Naive B cell (primary cell): ENCODE measurements at regions not wholly inside any gene's neighbourhood (a gene's known extent, or its start where the extent isn't known, plus 50 kb on each side); places are given as distances from the start of the nearest gene placed in this dataset.
"Not testable (repeated sequence)": the region's sequence is repeated elsewhere in the genome, so short reads cannot be mapped to it uniquely, and the experiment has no call there.

Experiments used
- ATAC-seq, 2 donors: fragments of 150-1000 bp; cut with Tn5 transposase; 2 replicates each; pipeline ENCODE4 v1.10.0; 2021; ENCODE audit warnings: low read depth in 2 of 2, mild to moderate bottlenecking in 2 of 2, moderate library complexity in 2 of 2
- DNase-seq: peaks from one replicate; pipeline ENCODE4 v3.0.0; 2022
- H3K27ac Mint-ChIP-seq, 6 donors: one replicate each; pipeline ENCODE4 v1.8.0; 2020 to 2022; ENCODE audit warnings: mild to moderate bottlenecking in 6 of 6, mixed read lengths in 6 of 6, moderate library complexity in 5 of 6, inconsistent platforms in 2 of 6
- H3K27me3 Mint-ChIP-seq, 3 donors: one replicate each; pipeline ENCODE4 v1.8.0; 2021 to 2022; ENCODE audit warnings: mixed read lengths in 3 of 3, mild to moderate bottlenecking in 1 of 3
- H3K36me3 Mint-ChIP-seq, 2 donors: one replicate each; pipeline ENCODE4 v1.8.0; 2020 to 2022; ENCODE audit warnings: mixed read lengths in 2 of 2, inconsistent platforms in 1 of 2, mild to moderate bottlenecking in 1 of 2
- H3K4me1 Mint-ChIP-seq, 3 donors: one replicate each; pipeline ENCODE4 v1.8.0; 2020 to 2022; ENCODE audit warnings: mixed read lengths in 3 of 3, inconsistent platforms in 1 of 3, mild to moderate bottlenecking in 1 of 3, moderate library complexity in 1 of 3
- H3K4me3 Mint-ChIP-seq, 8 donors: one replicate each; pipeline ENCODE4 v1.8.0; 2020 to 2022; ENCODE audit warnings: mild to moderate bottlenecking in 8 of 8, mixed read lengths in 8 of 8, moderate library complexity in 8 of 8, inconsistent platforms in 2 of 8
- H3K9me3 Mint-ChIP-seq, 7 donors: one replicate each; pipeline ENCODE4 v1.8.0; 2020 to 2022; ENCODE audit warnings: mixed read lengths in 7 of 7, mild to moderate bottlenecking in 5 of 7, inconsistent platforms in 2 of 7, moderate library complexity in 1 of 7

DNA sequence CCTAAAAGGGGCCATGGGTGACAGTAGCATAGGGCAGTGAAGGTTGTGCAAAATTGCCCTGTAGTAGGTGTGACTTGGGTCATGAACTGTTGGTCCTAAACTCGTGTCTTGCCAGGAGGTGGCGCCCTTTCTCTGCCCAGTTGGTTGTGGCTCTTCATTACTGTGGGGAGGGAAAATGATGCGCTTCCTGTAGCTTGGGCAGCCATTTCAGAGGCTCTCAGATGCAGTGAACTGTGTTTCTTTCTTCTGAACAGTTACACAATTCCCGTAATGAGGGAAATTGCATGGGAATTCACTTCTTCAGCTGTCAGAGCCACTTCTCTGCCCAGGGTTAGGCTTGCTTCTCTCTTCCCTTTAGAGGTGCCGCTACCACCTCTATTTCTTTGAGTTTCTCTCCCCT is 148.1 kb upstream of the NRXN3 start:
- no peak for DNase-seq
- peaks cover 0 to 4% (median 0%) of the 10 kb centered on the region in 7 donors for H3K9me3 Mint-ChIP-seq
- H3K27ac Mint-ChIP-seq: no peak overlapping the region
- no peaks in the 10 kb centered on the region for H3K4me1 Mint-ChIP-seq
- H3K36me3 Mint-ChIP-seq: peaks cover 0 to 5% of the 10 kb centered on the region in 2 donors
- peaks cover 6 to 18% (median 11%) of the 10 kb centered on the region in 3 donors for H3K27me3 Mint-ChIP-seq
- ATAC-seq: no peak
- H3K4me3 Mint-ChIP-seq: no peak overlapping the region

DNA sequence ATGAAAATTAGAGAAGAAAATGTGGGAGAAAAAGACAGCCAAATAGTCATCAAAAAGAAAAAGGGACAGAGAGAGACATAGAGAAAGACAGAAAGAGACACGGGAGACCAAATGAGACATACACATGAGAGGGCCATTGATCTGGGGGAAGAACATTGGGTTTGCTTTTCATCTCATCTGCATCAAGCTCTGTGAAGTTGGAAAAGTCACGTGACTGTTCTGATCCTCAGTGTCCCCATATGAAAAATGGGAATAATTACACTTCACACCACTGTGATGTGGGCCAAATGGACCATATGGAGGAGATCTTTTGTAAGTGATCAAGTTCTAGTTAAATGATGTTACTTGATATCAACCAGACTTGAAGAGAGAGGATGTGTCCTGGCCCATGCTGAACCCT is 147.1 kb upstream of the NRXN3 start:
- peak overlapping the region in 1 of 6 donors; percentile 49 for H3K27ac Mint-ChIP-seq
- H3K4me3 Mint-ChIP-seq: no peak overlapping the region
- no peaks in the 10 kb centered on the region for H3K4me1 Mint-ChIP-seq
- peaks cover 6 to 12% (median 11%) of the 10 kb centered on the region in 3 donors for H3K27me3 Mint-ChIP-seq
- ATAC-seq (no peak), DNase-seq (no peak)
- peaks cover 0 to 5% of the 10 kb centered on the region in 2 donors for H3K36me3 Mint-ChIP-seq
- H3K9me3 Mint-ChIP-seq: peaks cover 0 to 4% (median 0%) of the 10 kb centered on the region in 7 donors

DNA sequence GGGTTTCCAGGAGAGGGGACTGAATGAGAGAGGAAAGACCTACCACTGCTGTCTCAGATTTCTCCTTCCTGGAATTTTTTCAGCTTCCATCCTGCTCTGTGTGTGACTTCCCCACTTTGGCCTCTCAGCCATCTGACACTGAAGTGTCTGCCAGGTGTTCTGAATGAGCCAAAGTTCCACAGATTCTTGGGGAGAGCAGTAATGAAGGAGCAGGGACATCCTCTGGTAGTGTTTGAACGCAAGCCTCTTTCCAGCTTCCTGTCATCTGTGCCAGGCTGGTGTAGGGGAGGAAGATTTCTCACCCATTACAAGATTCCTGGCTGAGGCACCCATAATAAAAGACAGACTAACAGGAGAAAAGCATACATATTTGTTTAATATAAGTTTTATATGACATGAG is 141.7 kb upstream of the NRXN3 start:
- DNase-seq: no peak
- no peak for ATAC-seq
- peaks cover 13 to 38% (median 37%) of the 10 kb centered on the region in 3 donors for H3K27me3 Mint-ChIP-seq
- no peaks in the 10 kb centered on the region for H3K4me1 Mint-ChIP-seq
- H3K36me3 Mint-ChIP-seq: peaks cover 0 to 4% of the 10 kb centered on the region in 2 donors
- H3K4me3 Mint-ChIP-seq: no peak overlapping the region
- peak overlapping the region in 1 of 6 donors; percentile 35 for H3K27ac Mint-ChIP-seq
- peaks cover 0 to 3% (median 0%) of the 10 kb centered on the region in 7 donors for H3K9me3 Mint-ChIP-seq

DNA sequence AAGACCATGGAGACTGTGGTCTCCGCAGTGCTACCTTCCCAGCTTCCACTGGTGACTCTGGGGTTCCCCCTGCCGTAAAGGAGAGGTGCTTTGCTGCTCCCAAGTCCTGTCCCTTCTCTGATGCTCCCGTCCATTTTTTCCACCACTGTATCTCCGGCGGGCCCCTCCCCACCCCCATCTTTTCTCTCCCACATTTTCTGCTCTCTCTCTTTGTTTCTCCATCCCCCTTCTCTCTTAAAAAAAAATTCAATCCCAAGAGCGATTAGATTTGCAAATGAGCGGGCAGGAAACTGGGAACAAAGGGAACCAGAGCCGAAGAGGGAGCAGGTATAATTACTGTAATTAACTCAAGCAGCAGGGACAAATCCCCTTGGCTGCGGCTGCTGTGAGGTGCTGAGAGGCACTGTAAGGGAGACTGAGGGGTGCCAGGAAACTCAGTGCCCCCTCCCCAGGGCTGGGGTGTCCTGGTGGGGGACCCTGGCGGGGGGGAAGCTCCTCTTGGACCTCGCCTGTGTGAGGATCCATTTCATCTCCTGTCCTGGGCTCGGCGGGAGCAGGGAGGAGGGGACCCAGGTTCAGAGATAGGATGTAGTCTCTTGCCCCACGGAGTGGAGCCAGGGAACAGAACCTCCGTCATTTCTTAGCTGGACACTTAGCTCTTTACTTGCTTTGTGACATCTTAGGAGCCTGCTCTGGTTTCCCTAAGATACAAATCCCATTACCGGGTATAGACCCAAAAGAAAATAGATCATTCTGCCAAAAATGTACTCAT is 140.4 kb upstream of the NRXN3 start:
- peaks cover 0 to 4% of the 10 kb centered on the region in 2 donors for H3K36me3 Mint-ChIP-seq
- peaks cover 17 to 42% (median 37%) of the 10 kb centered on the region in 3 donors for H3K27me3 Mint-ChIP-seq
- ATAC-seq (no peak), DNase-seq (no peak)
- peaks cover 0 to 5% (median 0%) of the 10 kb centered on the region in 7 donors for H3K9me3 Mint-ChIP-seq
- H3K4me1 Mint-ChIP-seq: no peaks in the 10 kb centered on the region
- no peak overlapping the region for H3K27ac Mint-ChIP-seq
- no peak overlapping the region for H3K4me3 Mint-ChIP-seq

- peaks cover 0 to 7% of the 10 kb centered on the region in 2 donors for H3K36me3 Mint-ChIP-seq
- H3K9me3 Mint-ChIP-seq: peaks cover 0 to 13% (median 3%) of the 10 kb centered on the region in 7 donors
- peaks cover 12 to 27% (median 21%) of the 10 kb centered on the region in 3 donors for H3K27me3 Mint-ChIP-seq
- H3K27ac Mint-ChIP-seq: no peak overlapping the region
- DNase-seq: no peak
- no peaks in the 10 kb centered on the region for H3K4me1 Mint-ChIP-seq
- no peak overlapping the region for H3K4me3 Mint-ChIP-seq
- no peak for ATAC-seq
These were observed 126.8 kb upstream of the NRXN3 start for GRCh38 chr14:78043349-78043748.

- Mint-ChIP-seq H3K36me3 (no peaks in the 10 kb centered on the region), H3K4me1 (no peaks in the 10 kb centered on the region), H3K9me3 (peaks cover 0 to 21% (median 7%) of the 10 kb centered on the region in 7 donors), H3K4me3 (no peak overlapping the region), H3K27me3 (peaks cover 11 to 19% (median 13%) of the 10 kb centered on the region in 3 donors), H3K27ac (no peak overlapping the region)
- DNase-seq: no peak
- ATAC-seq: no peak
These were observed 122.1 kb upstream of the NRXN3 start for GRCh38 chr14:78048120-78048519.

GRCh38 chr14:78056890-78057289 is 113.3 kb upstream of the NRXN3 start:
- H3K4me3 Mint-ChIP-seq, ATAC-seq, H3K4me1 Mint-ChIP-seq, H3K36me3 Mint-ChIP-seq, DNase-seq, H3K27ac Mint-ChIP-seq: not testable (repeated sequence)
- H3K27me3 Mint-ChIP-seq: peaks cover 8 to 19% (median 16%) of the 10 kb centered on the region in 3 donors
- peaks cover 0 to 11% (median 3%) of the 10 kb centered on the region in 7 donors for H3K9me3 Mint-ChIP-seq

DNA sequence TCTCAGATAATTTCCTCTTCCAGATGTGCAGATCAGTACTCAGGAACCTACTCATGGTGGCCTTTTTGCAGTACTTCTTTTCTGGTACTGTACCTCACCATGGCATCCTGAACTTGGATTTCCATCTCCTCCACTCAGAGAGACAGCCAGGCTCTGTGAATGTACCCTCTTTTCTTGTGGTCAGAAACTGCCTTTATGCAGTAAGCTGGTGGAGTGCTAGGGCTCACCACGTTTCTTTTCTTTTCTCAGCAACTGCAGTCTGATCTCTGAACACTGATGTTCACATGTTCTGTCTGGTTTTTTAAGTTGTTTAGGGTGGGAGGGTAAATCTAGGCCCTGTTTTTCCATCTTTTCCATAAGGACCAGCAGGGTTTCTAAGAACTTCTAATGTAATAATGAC is 99.8 kb upstream of the NRXN3 start:
- Mint-ChIP-seq H3K27ac (no peak overlapping the region), H3K9me3 (no peaks in the 10 kb centered on the region), H3K4me1 (no peaks in the 10 kb centered on the region), H3K4me3 (no peak overlapping the region), H3K27me3 (peaks cover 5 to 13% (median 8%) of the 10 kb centered on the region in 3 donors), H3K36me3 (no peaks in the 10 kb centered on the region)
- ATAC-seq (no peak), DNase-seq (no peak)

DNA sequence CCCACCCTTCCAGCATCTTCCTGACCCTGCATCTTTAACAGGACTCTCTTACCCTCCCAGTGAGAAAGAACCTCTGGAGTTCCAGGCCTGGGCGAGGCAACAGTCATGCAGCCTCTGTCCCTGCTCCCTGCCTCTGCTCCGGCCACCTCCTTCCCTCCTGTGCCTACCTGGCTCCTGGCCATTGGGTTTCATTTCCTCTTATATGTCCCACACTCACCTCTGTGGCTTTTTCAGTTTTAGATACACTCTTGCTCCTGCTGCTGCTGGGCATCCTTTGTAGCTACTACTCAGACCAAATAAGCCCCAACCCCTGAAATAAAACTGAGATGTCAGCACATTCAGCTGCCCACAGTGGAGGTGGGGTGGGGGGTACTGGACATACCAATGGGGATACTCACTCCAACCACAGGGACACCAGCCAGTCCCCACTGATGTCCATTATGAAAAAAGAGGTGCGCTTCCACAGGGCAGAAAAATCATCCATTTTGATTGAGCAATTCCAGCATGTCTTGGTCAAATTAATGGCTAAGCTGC is 99.1 kb upstream of the NRXN3 start:
- H3K4me3 Mint-ChIP-seq: no peak overlapping the region
- no peaks in the 10 kb centered on the region for H3K4me1 Mint-ChIP-seq

DNA sequence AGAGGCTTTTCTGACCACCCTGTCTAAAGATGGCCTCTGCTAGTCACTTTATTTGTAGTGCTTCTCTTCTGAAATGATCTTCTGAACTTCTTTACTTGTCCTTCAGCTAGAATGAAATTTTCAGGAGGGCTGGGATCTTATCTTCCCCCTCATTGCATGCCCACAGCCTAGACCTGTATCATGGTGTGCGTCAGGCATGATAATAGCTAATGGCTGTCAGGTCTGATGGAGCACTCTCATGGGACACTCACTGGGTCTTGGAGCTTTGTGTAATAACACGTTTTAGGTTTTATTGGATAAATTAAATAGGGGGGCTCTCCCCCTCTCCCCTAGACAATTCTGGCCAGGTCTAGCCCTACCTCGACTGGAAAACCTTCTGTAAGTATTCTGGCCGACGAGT is 97.1 kb upstream of the NRXN3 start:
- Mint-ChIP-seq H3K9me3 (peaks cover 0 to 2% (median 0%) of the 10 kb centered on the region in 7 donors), H3K4me3 (no peak overlapping the region), H3K36me3 (no peaks in the 10 kb centered on the region), H3K4me1 (no peaks in the 10 kb centered on the region), H3K27ac (no peak overlapping the region), H3K27me3 (peaks cover 5 to 13% (median 8%) of the 10 kb centered on the region in 3 donors)
- DNase-seq: no peak
- no peak for ATAC-seq

More for the DNA sequence above, 99.1 kb upstream of the NRXN3 start:
- H3K27ac Mint-ChIP-seq: no peak overlapping the region
- no peaks in the 10 kb centered on the region for H3K36me3 Mint-ChIP-seq
- ATAC-seq: no peak
- no peaks in the 10 kb centered on the region for H3K9me3 Mint-ChIP-seq
- DNase-seq: no peak
- peaks cover 5 to 13% (median 8%) of the 10 kb centered on the region in 3 donors for H3K27me3 Mint-ChIP-seq

DNA sequence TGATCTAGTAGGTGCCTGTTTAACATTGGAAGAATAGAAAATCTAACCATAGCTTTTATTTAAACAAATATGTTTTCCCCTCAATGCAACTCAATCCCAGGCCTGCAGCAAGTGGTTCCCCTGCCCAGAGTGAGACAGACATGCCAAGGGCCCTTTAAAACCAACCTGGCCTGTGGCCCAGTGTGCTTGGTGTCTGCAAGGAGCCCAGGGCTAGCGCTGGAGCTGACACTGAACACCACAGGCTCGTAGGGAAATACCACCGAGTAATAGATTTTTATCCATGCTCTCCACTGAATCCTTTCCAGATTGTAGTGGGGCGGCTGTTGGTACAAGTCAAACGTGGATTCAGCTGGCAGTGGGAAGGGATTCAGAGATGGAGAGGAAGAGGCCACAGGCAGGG is 95.6 kb upstream of the NRXN3 start:
- H3K27ac Mint-ChIP-seq: no peak overlapping the region
- H3K4me1 Mint-ChIP-seq: no peaks in the 10 kb centered on the region
- ATAC-seq (no peak), DNase-seq (no peak)
- H3K4me3 Mint-ChIP-seq: no peak overlapping the region
- no peaks in the 10 kb centered on the region for H3K36me3 Mint-ChIP-seq
- peaks cover 4 to 13% (median 5%) of the 10 kb centered on the region in 3 donors for H3K27me3 Mint-ChIP-seq
- peaks cover 0 to 2% (median 0%) of the 10 kb centered on the region in 7 donors for H3K9me3 Mint-ChIP-seq

DNA sequence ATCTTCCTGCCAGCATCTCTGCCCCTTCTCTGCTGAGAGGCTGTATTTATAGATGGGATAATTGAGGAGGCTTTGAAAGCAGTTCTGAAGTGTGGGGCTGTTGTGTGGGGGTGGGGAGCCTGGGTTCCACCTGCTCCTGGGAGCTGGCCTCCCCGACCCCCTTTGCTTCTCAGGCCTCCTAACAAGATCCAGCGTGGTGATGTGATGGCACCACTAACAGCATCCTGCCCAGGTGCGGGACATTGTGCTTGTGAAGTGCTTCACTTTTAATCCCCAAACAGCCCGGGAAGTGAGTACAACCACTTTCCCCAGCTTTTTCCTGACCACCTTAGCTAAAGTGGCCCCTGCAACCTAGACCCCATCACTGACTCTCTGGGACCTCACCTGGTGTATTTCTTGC is 95.1 kb upstream of the NRXN3 start:
- no peaks in the 10 kb centered on the region for H3K4me1 Mint-ChIP-seq
- H3K9me3 Mint-ChIP-seq: peaks cover 0 to 2% (median 0%) of the 10 kb centered on the region in 7 donors
- no peak for ATAC-seq
- DNase-seq: no peak
- H3K4me3 Mint-ChIP-seq: no peak overlapping the region
- H3K36me3 Mint-ChIP-seq: no peaks in the 10 kb centered on the region
- peaks cover 0 to 13% (median 5%) of the 10 kb centered on the region in 3 donors for H3K27me3 Mint-ChIP-seq
- no peak overlapping the region for H3K27ac Mint-ChIP-seq

- no peak overlapping the region for H3K4me3 Mint-ChIP-seq
- no peak for ATAC-seq
- no peaks in the 10 kb centered on the region for H3K36me3 Mint-ChIP-seq
- H3K27me3 Mint-ChIP-seq: peaks cover under 1 to 13% (median 5%) of the 10 kb centered on the region in 3 donors
- H3K27ac Mint-ChIP-seq: no peak overlapping the region
- no peaks in the 10 kb centered on the region for H3K4me1 Mint-ChIP-seq
- no peak for DNase-seq
- H3K9me3 Mint-ChIP-seq: peaks cover 0 to 2% (median 0%) of the 10 kb centered on the region in 7 donors
These were observed 94.5 kb upstream of the NRXN3 start for GRCh38 chr14:78075555-78076277.
